Adrenal gland (tissue), 9 donors: ENCODE measurements at regions not wholly inside any gene's neighbourhood (a gene's known extent, or its start where the extent isn't known, plus 50 kb on each side); places are given as distances from the start of the nearest gene placed in this dataset.

ENCODE experiments used
- DNase-seq, 7 donors: peaks; one replicate each; pipeline ENCODE4 v3.0.0-alpha.2; 2019 to 2020
- H3K27ac ChIP-seq, 5 donors: fragments of 200-600 bp; sonication (generic) in 4 of 5; 1 replicate in 3 of 5; 2 replicates in 2 of 5; pipeline versions ENCODE4 v1.5.1 to v1.8.0; 2016 to 2020; ENCODE audit warnings: mild to moderate bottlenecking in 1 of 5
- H3K27me3 ChIP-seq: fragments of 200-600 bp; 2 replicates; pipeline ENCODE4 v1.8.0; 2021
- H3K36me3 ChIP-seq, 2 donors: fragments of 200-600 bp; replicated peaks in 1 of 2; 1 replicate in 1 of 2; 2 replicates in 1 of 2; pipeline versions ENCODE4 v1.5.1 to v1.8.0; 2018 to 2022
- H3K4me1 ChIP-seq, 2 donors: fragments of 200-600 bp; replicated peaks in 1 of 2; 1 replicate in 1 of 2; 2 replicates in 1 of 2; pipeline versions ENCODE4 v1.5.1 to v1.8.0; 2018 to 2021
- H3K4me3 ChIP-seq, 4 donors: fragments of 200-600 bp; sonication (generic) in 3 of 4; one replicate each; pipeline ENCODE4 v1.5.1; 2016 to 2018
- H3K9me3 ChIP-seq, 3 donors: fragments of 200-600 bp; sonication (generic) in 1 of 3; replicated peaks in 1 of 3; 1 replicate in 2 of 3; 2 replicates in 1 of 3; pipeline versions ENCODE4 v1.5.1 to v1.8.0; 2016 to 2021
- POLR2A ChIP-seq, 2 donors: fragments of 450-650 bp; IDR thresholded peaks; one replicate each; pipeline ENCODE4 v1.6.1; 2017; ENCODE audit warnings: antibody characterized with exemption in 2 of 2, mild to moderate bottlenecking in 2 of 2, moderate library complexity in 1 of 2
- WGBS, 4 donors: extraction: QIAGEN DNeasy Blood & Tissue Kit in 2 of 4; methylation state at CpG; one replicate each; pipeline versions ENCODE4 v1.1.5 to v1.1.7; 2013 to 2017; 5-methylcytosine and 5-hydroxymethylcytosine counted together
- intact Hi-C, 2 donors: fragments of 100-400 bp; cut with DNase I; formaldehyde crosslinking; loops; one replicate each; pipeline versions ENCODE4 v1.14.1 to v1.15.0; 2022 to 2023
- small RNA-seq, 2 donors: library from RNA; depleted of rRNA; stranded (forward); fragments of <200 nt; gene quantifications; one replicate each; pipeline ENCODE3, GENCODE V24; 2016
- TF ChIP-seq, protein P1 (sequence below), 6 experiments: fragments of 450-650 bp in 4 of 6; fragments of 200-600 bp in 2 of 6; sonication (generic) in 1 of 6; IDR thresholded peaks; 1 replicate in 5 of 6; 2 replicates in 1 of 6; pipeline versions ENCODE4 v1.5.1 to v1.8.0; 2016 to 2021; ENCODE audit warnings: antibody characterized with exemption in 6 of 6, mild to moderate bottlenecking in 2 of 6, moderate library complexity in 1 of 6
- donor health status: healthy with polysubstance abuse.
- donor health status: Bipolar disorder and iron deficiency.
- donor health status: DM: yes; HTN: yes; CAD: no.
- donor health status: DM: no; HTN: no; CAD: no.
- donor health status: DM: no; HTN: no; CAD: no.

DNA sequence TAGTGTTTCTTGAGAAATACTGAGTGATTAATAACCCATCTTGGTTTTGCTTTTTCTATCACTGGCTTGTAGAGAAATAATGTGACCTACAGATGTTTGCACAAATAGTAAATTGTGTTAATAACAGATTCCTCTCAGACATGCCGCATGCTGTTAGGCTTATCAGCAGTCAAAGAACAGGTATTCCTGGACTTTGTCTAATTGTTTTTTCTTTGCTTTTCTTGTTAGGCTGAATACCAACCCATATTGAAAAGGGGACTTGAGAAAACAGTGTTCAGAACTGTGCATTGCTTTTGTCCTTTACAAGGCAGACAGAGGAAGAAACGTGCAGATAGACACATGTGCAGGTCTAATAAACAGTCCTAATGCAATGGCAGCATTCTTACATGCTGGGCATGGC lies 51.0 kb upstream of the RARB start:
- WGBS, 4 donors, result 54 to 69% (median 64%) methylated on average over 2 of the region's 2 CpGs
- no peak overlapping the region for H3K4me3 ChIP-seq
- TF ChIP-seq, protein P1, sequence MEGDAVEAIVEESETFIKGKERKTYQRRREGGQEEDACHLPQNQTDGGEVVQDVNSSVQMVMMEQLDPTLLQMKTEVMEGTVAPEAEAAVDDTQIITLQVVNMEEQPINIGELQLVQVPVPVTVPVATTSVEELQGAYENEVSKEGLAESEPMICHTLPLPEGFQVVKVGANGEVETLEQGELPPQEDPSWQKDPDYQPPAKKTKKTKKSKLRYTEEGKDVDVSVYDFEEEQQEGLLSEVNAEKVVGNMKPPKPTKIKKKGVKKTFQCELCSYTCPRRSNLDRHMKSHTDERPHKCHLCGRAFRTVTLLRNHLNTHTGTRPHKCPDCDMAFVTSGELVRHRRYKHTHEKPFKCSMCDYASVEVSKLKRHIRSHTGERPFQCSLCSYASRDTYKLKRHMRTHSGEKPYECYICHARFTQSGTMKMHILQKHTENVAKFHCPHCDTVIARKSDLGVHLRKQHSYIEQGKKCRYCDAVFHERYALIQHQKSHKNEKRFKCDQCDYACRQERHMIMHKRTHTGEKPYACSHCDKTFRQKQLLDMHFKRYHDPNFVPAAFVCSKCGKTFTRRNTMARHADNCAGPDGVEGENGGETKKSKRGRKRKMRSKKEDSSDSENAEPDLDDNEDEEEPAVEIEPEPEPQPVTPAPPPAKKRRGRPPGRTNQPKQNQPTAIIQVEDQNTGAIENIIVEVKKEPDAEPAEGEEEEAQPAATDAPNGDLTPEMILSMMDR (IDR thresholded peaks at IDR 0.05), result no peak
- no peak for TF ChIP-seq POLR2A (IDR thresholded peaks at IDR 0.05)

More for the DNA sequence above, 51.0 kb upstream of the RARB start:
- DNase-seq, result no peak
- no peaks in the 10 kb centered on the region for H3K9me3 ChIP-seq
- peaks cover 0 to 6% of the 10 kb centered on the region in 2 donors for H3K4me1 ChIP-seq
- intact Hi-C loops, result no loop called here
- H3K36me3 ChIP-seq, result no peaks in the 10 kb centered on the region
- no peak overlapping the region for H3K27ac ChIP-seq
- H3K27me3 ChIP-seq, result no peaks in the 10 kb centered on the region

Small RNAs in the stretch of these regions (small RNA-seq; reads per million reads assigned to genes)
- 0 reads per million in 2 donors for gene RN7SL216P
- gene RNA5SP125, result 0 reads per million in 2 donors
- gene RNA5SP126, result 0 reads per million in 2 donors
